Calu3 (cell line): ENCODE measurements at regions not wholly inside any gene's neighbourhood (a gene's known extent, or its start where the extent isn't known, plus 50 kb on each side); places are given as distances from the start of the nearest gene placed in this dataset.

ENCODE experiments used
- BruUV-seq: library from RNA; stranded (reverse); fragments of 400-500 nt; replicated peaks from 2 replicates; lab custom pipeline; 2021; lab: Mats Ljungman, UMichigan
- CTCF ChIA-PET: fragments of 300-600 bp; sonication (Branson Sonifier 250); formaldehyde crosslinking; loops from one replicate; lab custom pipeline; 2022; ENCODE audit warnings: antibody characterized with exemption; lab: Charles Lee
- DNase-seq: peaks from one replicate; pipeline ENCODE4 v3.0.0; 2022
- H3K27ac Mint-ChIP-seq: one replicate; pipeline ENCODE4 v1.8.0; 2022; ENCODE audit warnings: mixed read lengths; ENCODE audit not compliant: unreplicated experiment
- H3K27me3 Mint-ChIP-seq: one replicate; pipeline ENCODE4 v1.8.0; 2022; ENCODE audit warnings: mixed read lengths; ENCODE audit not compliant: unreplicated experiment
- H3K36me3 Mint-ChIP-seq: one replicate; pipeline ENCODE4 v1.8.0; 2022; ENCODE audit warnings: mild to moderate bottlenecking, moderate library complexity, mixed read lengths; ENCODE audit not compliant: insufficient read depth, unreplicated experiment
- H3K4me1 Mint-ChIP-seq: one replicate; pipeline ENCODE4 v1.8.0; 2022; ENCODE audit warnings: mild to moderate bottlenecking, low read depth, mixed read lengths; ENCODE audit not compliant: unreplicated experiment
- H3K4me3 Mint-ChIP-seq: one replicate; pipeline ENCODE4 v1.8.0; 2022; ENCODE audit warnings: mild to moderate bottlenecking, low read depth, moderate library complexity, mixed read lengths; ENCODE audit not compliant: unreplicated experiment
- H3K9me3 Mint-ChIP-seq: one replicate; pipeline ENCODE4 v1.8.0; 2022; ENCODE audit warnings: low read depth, mixed read lengths; ENCODE audit not compliant: unreplicated experiment
- intact Hi-C: fragments of 100-400 bp; cut with micrococcal nuclease; formaldehyde crosslinking; loops from one replicate; pipeline ENCODE4 v1.10.0; 2022; ENCODE audit not compliant: unreplicated experiment
- TF ChIP-seq, protein P1 (sequence below): fragments of 200-600 bp; IDR thresholded peaks from one replicate; pipeline ENCODE4 v1.8.0; 2022; ENCODE audit warnings: antibody characterized with exemption; ENCODE audit not compliant: unreplicated experiment

DNA sequence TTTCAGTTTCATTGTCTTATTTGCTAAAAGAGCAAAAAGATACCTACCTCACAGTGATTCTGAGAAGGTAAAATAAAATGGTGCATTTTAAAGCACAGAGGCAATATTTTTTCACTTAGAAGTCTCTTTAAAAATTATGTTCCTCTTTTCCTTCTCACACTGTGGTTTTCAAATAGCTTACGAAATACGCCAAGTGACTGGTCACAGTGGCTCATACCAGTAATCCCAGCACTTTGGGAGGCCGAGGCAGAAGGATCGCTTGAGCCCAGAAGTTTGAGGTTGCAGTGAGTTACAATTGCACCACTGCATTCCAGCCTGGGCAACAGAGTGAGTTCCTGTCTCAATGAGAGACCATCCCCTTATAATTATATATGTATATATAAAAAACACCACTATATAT, 372.6 kb downstream of the FBXO8 start:
- intact Hi-C loops, result no loop called here
- no TSS peak for BruUV-seq
- Mint-ChIP-seq H3K27ac (no peak overlapping the region), H3K9me3 (no peaks in the 10 kb centered on the region), H3K4me1 (no peaks in the 10 kb centered on the region), H3K36me3 (no peaks in the 10 kb centered on the region), H3K4me3 (no peak overlapping the region), H3K27me3 (no peaks in the 10 kb centered on the region)
- CTCF ChIA-PET, result no interaction called here
- TF ChIP-seq, protein P1, sequence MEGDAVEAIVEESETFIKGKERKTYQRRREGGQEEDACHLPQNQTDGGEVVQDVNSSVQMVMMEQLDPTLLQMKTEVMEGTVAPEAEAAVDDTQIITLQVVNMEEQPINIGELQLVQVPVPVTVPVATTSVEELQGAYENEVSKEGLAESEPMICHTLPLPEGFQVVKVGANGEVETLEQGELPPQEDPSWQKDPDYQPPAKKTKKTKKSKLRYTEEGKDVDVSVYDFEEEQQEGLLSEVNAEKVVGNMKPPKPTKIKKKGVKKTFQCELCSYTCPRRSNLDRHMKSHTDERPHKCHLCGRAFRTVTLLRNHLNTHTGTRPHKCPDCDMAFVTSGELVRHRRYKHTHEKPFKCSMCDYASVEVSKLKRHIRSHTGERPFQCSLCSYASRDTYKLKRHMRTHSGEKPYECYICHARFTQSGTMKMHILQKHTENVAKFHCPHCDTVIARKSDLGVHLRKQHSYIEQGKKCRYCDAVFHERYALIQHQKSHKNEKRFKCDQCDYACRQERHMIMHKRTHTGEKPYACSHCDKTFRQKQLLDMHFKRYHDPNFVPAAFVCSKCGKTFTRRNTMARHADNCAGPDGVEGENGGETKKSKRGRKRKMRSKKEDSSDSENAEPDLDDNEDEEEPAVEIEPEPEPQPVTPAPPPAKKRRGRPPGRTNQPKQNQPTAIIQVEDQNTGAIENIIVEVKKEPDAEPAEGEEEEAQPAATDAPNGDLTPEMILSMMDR, result no peak
- no peak for DNase-seq

DNA sequence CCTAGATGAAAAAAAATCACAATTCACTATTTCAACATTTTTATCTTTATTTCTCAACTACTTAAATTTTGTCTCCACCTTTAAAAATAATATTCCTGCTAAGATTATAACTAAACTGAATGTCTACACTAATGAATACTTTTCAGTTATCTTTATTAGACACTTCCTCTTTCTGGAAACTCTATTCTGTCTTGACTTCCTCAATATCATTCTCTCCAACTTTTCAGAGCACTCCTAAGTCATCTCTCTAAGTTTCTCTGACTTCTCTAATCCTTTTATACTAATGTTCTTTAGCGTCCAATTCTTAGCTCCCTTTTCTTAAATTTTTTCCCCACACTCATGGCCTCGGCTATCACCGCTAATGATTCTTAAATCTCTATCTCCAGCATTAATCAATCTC, 374.2 kb downstream of the FBXO8 start:
- no TSS peak for BruUV-seq
- H3K9me3 Mint-ChIP-seq, result no peaks in the 10 kb centered on the region
- DNase-seq, result no peak
- H3K27me3 Mint-ChIP-seq, result no peaks in the 10 kb centered on the region
- CTCF ChIA-PET, result no interaction called here
- no peak overlapping the region for H3K4me3 Mint-ChIP-seq
- H3K36me3 Mint-ChIP-seq, result no peaks in the 10 kb centered on the region
- TF ChIP-seq, protein P1, result no peak
- intact Hi-C loops, result no loop called here
- H3K4me1 Mint-ChIP-seq, result no peaks in the 10 kb centered on the region
- H3K27ac Mint-ChIP-seq, result no peak overlapping the region

DNA sequence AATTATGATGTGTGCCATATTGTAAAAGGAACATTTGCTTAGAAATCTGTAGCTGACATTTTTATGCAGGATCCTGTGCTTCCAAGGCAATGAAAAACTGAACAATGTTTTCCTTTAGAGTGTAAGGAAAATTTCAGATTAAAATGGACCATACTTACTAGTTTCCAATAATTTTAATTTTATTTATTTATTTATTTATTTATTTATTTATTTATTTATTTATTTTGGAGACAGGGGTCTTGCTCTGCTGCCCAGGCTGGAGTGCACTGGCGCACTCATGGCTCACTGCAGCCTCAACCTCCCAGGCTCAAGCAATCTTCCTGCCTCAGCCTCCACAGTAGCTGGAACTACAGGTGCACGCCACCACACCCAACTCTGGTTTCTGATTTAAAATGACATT, 369.8 kb upstream of the HAND2 start:
- Mint-ChIP-seq H3K4me3 (no peak overlapping the region), H3K9me3 (peaks cover 3% of the 10 kb centered on the region), H3K4me1 (peaks cover 9% of the 10 kb centered on the region), H3K27me3 (no peaks in the 10 kb centered on the region), H3K27ac (no peak overlapping the region), H3K36me3 (no peaks in the 10 kb centered on the region)
- no peak for DNase-seq
- intact Hi-C loops, result no loop called here
- TF ChIP-seq, protein P1, result no peak
- BruUV-seq, result no TSS peak
- CTCF ChIA-PET, result no interaction called here

DNA sequence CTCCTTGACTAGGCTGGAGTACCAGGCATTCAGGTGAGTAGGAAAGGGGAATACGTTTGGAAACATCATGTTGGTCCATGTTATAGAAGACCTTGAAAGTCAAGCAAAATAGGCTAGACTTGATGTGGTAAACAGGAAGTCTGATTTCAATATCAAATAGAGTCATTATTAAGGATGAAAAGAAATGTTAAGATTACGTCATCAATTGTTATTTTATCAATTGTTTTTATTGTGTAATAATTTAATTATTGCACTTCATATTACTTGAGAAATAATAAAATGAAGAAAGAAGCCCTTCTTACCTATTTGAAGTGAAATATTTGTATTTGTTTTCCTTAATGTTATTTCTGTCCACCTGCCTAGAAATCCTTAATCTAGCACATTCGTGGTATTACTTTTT, 361.0 kb upstream of the HAND2 start:
- no peaks in the 10 kb centered on the region for H3K27me3 Mint-ChIP-seq
- CTCF ChIA-PET, result no interaction called here
- no peak overlapping the region for H3K4me3 Mint-ChIP-seq
- BruUV-seq, result no TSS peak
- DNase-seq, result no peak
- H3K36me3 Mint-ChIP-seq, result no peaks in the 10 kb centered on the region
- intact Hi-C loops, result no loop called here
- no peaks in the 10 kb centered on the region for H3K4me1 Mint-ChIP-seq
- H3K9me3 Mint-ChIP-seq, result peaks cover 6% of the 10 kb centered on the region
- H3K27ac Mint-ChIP-seq, result no peak overlapping the region
- TF ChIP-seq, protein P1, result no peak
